ENCODE measurements at regions not wholly inside any gene's neighbourhood (a gene's known extent, or its start where the extent isn't known, plus 50 kb on each side); places are given as distances from the start of the nearest gene placed in this dataset.
"Not testable (repeated sequence)": the region's sequence is repeated elsewhere in the genome, so short reads cannot be mapped to it uniquely, and the experiment has no call there.

GRCh38 chr4:158958489-158959270 lies 144.2 kb upstream of the RAPGEF2 start:
- no peak for DNase-seq

GRCh38 chr4:158962393-158962792 lies 140.5 kb upstream of the RAPGEF2 start:
- DNase-seq = no peak

GRCh38 chr4:158963282-158963681 lies 139.6 kb upstream of the RAPGEF2 start:
- not testable (repeated sequence) for DNase-seq

- no peak for DNase-seq
Observed at GRCh38 chr4:158964114-158964727, 138.7 kb upstream of the RAPGEF2 start.

- no peak for DNase-seq
Observed at GRCh38 chr4:158964728-158965124, 138.2 kb upstream of the RAPGEF2 start.

- DNase-seq = no peak
Observed at GRCh38 chr4:158965226-158965625, 137.7 kb upstream of the RAPGEF2 start.

- no peak for DNase-seq
Observed at GRCh38 chr4:158966091-158966490, 136.8 kb upstream of the RAPGEF2 start.

GRCh38 chr4:158968961-158969360 lies 133.9 kb upstream of the RAPGEF2 start:
- no peak for DNase-seq

GRCh38 chr4:158970812-158971211 lies 132.1 kb upstream of the RAPGEF2 start:
- no peak for DNase-seq

GRCh38 chr4:158974438-158974837 lies 128.4 kb upstream of the RAPGEF2 start:
- DNase-seq = not testable (repeated sequence)

- DNase-seq = not testable (repeated sequence)
Observed at GRCh38 chr4:158980711-158981110, 122.2 kb upstream of the RAPGEF2 start.

GRCh38 chr4:158991534-158992155 lies 111.2 kb upstream of the RAPGEF2 start:
- DNase-seq = no peak

GRCh38 chr4:158993891-158994290 lies 109.0 kb upstream of the RAPGEF2 start:
- no peak for DNase-seq

GRCh38 chr4:158995040-158995439 lies 107.8 kb upstream of the RAPGEF2 start:
- DNase-seq = no peak

GRCh38 chr4:158995965-158996364 lies 106.9 kb upstream of the RAPGEF2 start:
- no peak for DNase-seq

GRCh38 chr4:158996669-158997074 lies 106.2 kb upstream of the RAPGEF2 start:
- DNase-seq = no peak

GRCh38 chr4:158997660-158998349 lies 105.1 kb upstream of the RAPGEF2 start:
- no peak for DNase-seq

- no peak for DNase-seq
Observed at GRCh38 chr4:158998624-158999023, 104.3 kb upstream of the RAPGEF2 start.

- DNase-seq = no peak
Observed at GRCh38 chr4:158999166-158999682, 103.7 kb upstream of the RAPGEF2 start.

- DNase-seq = no peak
Observed at GRCh38 chr4:158999849-159000248, 103.0 kb upstream of the RAPGEF2 start.

- no peak for DNase-seq
Observed at GRCh38 chr4:159002950-159003349, 99.9 kb upstream of the RAPGEF2 start.

GRCh38 chr4:159003420-159004253 lies 99.2 kb upstream of the RAPGEF2 start:
- no peak for DNase-seq

All from NCI-H82 (cell line).